D721Med (cell line): ENCODE measurements at regions not wholly inside any gene's neighbourhood (a gene's known extent, or its start where the extent isn't known, plus 50 kb on each side); places are given as distances from the start of the nearest gene placed in this dataset.

Source experiments
- DNase-seq: peaks from one replicate; pipeline ENCODE4 v3.0.0; 2011; ENCODE audit warnings: low spot score; ENCODE audit not compliant: insufficient read length
- FAIRE-seq: peaks from 2 replicates; lab custom pipeline; 2011; peaks lifted over from hg19 to GRCh38; lab: Jason Lieb, UNC
- TF ChIP-seq, protein P1 (sequence below): IDR thresholded peaks from 2 replicates; pipeline ENCODE4 v1.5.1; 2012; ENCODE audit warnings: mild to moderate bottlenecking, control low read depth; ENCODE audit not compliant: insufficient read depth; ENCODE audit errors: missing control alignments

DNA sequence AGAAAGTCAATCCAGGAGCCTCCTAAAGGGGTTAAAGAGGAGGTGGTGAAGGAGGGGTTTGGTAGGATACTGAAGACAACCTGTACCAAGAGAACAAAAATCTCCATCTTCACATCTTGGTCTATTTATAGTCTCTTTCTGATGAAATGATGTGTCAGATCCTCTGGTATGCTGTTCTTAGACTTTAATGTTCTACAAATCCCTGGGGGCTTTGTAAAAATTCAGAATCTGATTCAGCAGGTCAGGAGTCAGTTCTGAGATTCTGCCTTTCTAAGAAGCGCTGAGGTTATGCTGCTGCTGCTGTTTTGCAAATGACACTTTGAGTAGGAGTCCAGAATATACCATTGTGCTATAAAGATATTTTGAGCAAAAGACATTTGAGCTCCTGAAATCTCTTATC, 172.9 kb upstream of the GLRA2 start:
- no peak for DNase-seq
- no peak for FAIRE-seq
- TF ChIP-seq, protein P1, sequence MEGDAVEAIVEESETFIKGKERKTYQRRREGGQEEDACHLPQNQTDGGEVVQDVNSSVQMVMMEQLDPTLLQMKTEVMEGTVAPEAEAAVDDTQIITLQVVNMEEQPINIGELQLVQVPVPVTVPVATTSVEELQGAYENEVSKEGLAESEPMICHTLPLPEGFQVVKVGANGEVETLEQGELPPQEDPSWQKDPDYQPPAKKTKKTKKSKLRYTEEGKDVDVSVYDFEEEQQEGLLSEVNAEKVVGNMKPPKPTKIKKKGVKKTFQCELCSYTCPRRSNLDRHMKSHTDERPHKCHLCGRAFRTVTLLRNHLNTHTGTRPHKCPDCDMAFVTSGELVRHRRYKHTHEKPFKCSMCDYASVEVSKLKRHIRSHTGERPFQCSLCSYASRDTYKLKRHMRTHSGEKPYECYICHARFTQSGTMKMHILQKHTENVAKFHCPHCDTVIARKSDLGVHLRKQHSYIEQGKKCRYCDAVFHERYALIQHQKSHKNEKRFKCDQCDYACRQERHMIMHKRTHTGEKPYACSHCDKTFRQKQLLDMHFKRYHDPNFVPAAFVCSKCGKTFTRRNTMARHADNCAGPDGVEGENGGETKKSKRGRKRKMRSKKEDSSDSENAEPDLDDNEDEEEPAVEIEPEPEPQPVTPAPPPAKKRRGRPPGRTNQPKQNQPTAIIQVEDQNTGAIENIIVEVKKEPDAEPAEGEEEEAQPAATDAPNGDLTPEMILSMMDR: no peak

DNA sequence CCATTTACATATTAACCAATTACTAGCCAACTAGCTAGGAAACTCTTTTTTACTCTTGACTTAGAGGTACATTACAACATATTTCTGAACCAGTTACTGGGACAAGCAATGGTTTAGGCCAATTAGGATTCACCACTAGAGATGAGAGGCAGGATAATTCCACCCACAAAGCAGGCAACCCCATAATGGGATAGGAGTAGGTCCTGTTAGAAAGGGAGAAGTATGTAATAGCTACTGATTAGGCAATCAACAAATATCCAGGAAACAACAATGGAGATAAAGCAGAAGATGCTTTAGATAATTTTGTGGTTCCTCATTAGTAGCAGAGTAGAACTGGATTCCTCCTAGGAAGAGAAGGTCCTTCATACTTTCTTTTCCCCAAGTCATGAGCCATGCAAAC, 173.8 kb upstream of the GLRA2 start:
- FAIRE-seq (no peak), DNase-seq (no peak)
- TF ChIP-seq, protein P1: no peak

DNA sequence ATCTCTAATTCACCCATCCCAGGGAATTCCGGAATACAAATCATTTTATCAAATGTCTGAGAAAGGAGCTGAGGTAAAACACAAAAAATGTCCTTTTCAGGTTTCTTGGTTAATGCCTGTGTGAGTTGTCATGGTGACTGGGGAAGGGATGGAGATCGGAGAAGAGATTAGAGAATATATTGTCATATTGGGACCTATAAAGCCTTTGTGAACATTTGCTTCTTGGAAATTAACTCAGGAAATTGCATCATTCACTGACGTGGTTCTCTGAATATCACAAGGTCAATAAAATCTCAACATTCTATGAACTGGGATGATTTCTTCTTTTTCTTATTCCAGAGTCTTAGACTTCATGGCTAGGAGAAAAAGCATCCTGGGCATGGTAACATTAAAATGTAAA, 174.8 kb upstream of the GLRA2 start:
- TF ChIP-seq, protein P1: no peak
- FAIRE-seq: no peak
- no peak for DNase-seq

DNA sequence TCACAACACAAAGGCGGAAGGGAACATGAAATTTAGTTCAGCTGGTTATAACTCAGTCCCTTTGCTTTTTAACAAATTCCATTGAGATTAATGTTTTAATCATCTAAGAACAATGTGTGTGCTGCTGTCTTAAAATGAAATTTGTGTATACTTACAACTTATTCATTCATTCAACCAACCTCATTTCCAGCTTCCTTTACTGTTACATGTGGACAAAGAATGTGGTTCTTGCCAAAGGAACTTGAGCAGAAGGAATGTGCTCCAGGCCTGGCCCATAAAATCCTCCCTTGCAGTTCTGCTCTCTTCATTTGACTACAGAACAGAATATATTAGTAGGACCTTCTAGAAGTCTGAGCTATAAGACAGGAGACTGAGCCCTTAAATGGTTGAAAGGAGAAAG, 176.8 kb upstream of the GLRA2 start:
- DNase-seq: no peak
- TF ChIP-seq, protein P1: no peak
- no peak for FAIRE-seq

DNA sequence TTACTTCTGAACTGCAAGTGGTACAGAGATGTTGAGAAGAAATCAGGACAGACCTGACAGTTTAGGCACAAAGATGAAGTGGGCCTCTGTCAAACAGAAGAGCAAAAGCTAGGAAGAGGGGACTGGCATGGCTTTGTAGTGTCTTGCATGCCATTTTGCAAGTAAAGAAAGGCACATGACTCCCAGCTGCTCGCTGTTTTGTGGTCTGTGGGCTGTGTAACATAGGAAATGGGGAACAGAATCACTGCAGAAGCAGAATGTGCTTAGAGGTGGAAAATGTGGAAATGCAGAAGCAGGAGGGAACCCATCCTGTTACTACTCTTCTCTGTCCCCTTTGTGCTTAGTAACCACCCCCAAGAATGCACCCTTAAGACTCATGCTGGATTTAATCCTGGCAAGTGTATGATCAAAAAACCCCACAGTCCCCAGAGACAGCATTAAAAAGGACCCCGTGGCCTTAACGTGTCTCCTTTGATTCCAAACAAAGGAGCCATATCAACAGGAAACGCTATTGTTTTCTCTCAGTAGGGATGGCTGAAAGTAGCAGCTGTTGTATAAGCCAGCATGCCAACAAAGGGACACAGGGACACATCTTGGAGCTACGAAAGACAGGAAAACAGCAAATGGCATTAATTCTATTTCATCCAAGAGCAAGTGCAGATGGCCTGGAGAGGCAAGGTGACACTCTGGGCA, 177.6 kb upstream of the GLRA2 start:
- TF ChIP-seq, protein P1: no peak
- no peak for FAIRE-seq
- no peak for DNase-seq

DNA sequence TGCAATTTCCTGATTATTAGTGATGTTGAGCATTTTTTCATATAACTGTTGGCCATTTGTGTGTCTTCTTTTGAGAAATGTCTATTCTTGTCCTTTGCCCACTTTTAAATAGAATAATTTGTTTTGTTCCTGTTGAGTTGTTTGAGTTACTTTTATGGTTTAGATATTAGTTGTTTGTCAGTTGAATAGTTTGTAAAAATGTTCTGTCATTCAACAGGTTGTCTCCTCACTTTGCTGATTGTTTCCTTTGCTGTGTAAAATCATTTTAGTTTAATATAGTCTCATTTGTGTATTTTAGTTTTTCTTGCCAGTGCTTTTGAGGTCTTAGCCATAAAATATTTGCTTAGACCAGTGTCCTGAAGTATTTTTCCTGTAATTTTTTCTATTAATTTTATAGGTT, 181.8 kb upstream of the GLRA2 start:
- no peak for FAIRE-seq
- TF ChIP-seq, protein P1: no peak
- no peak for DNase-seq

DNA sequence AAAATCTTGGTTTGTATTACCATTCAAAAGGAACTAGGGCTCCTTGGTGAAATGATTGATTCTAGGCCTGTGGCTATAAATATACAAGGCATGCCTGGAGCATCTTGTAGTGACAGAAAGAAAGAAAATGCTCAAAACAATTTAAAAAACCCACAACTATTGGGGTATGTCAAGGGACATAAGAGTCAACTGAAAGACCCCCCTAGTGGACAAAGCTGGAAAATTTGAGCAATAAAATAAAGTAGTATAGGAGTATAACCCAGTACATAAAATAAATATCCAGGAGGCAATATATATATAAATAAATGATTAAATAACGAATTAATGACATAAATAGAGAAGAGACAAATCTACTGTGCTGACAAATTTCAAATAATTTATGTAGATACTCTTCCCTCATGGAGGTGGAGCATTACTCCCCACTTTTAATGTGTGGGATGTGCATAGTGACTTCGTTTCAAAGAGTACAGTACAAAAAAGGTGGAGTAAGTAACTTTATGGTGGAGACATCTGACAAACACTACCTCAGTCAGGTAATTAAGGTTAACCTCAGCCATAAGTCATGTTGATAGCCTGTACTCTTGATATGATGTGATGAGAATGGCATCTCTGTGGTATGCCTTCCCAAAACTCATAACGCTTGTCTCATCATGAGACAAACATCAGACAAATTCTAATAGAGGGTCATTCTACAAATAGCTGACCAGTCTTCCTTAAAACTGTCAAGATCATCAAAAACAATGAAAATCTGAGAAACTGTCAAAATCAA, 185.0 kb upstream of the GLRA2 start:
- DNase-seq (no peak), FAIRE-seq (no peak)
- TF ChIP-seq, protein P1: no peak
